CD4-positive, alpha-beta T cell treated with Interleukin-6 for 4 hours (primary cell): ENCODE measurements at regions not wholly inside any gene's neighbourhood (a gene's known extent, or its start where the extent isn't known, plus 50 kb on each side); places are given as distances from the start of the nearest gene placed in this dataset.
"Not testable (repeated sequence)": the region's sequence is repeated elsewhere in the genome, so short reads cannot be mapped to it uniquely, and the experiment has no call there.

Source experiments
- DNase-seq: peaks from one replicate; pipeline ENCODE4 v3.0.0-alpha.2; 2020; ENCODE audit warnings: mixed read lengths

GRCh38 chr10:33034931-33035330 lies 76.9 kb upstream of the ITGB1 start:
- DNase-seq = no peak

GRCh38 chr10:33032654-33033151 lies 74.7 kb upstream of the ITGB1 start:
- no peak for DNase-seq

- no peak for DNase-seq
Measured at GRCh38 chr10:33031815-33032653, 74.0 kb upstream of the ITGB1 start.

GRCh38 chr10:33031171-33031570 lies 73.1 kb upstream of the ITGB1 start:
- DNase-seq = no peak

- peak; percentile 62 for DNase-seq
Measured at GRCh38 chr10:33028515-33028914, 70.5 kb upstream of the ITGB1 start.

- no peak for DNase-seq
Measured at GRCh38 chr10:33027088-33027487, 69.1 kb upstream of the ITGB1 start.

- DNase-seq = no peak
Measured at GRCh38 chr10:33026422-33026821, 68.4 kb upstream of the ITGB1 start.

GRCh38 chr10:33025910-33026309 lies 67.9 kb upstream of the ITGB1 start:
- no peak for DNase-seq

GRCh38 chr10:33025039-33025438 lies 67.0 kb upstream of the ITGB1 start:
- DNase-seq = no peak

GRCh38 chr10:33022691-33023090 lies 64.7 kb upstream of the ITGB1 start:
- no peak for DNase-seq

GRCh38 chr10:33022090-33022489 lies 64.1 kb upstream of the ITGB1 start:
- no peak for DNase-seq

GRCh38 chr10:33016988-33017387 lies 59.0 kb upstream of the ITGB1 start:
- no peak for DNase-seq

- no peak for DNase-seq
Measured at GRCh38 chr10:33015761-33016547, 57.9 kb upstream of the ITGB1 start.

GRCh38 chr10:33013331-33013730 lies 55.3 kb upstream of the ITGB1 start:
- DNase-seq = not testable (repeated sequence)

GRCh38 chr10:33012306-33012705 lies 54.3 kb upstream of the ITGB1 start:
- no peak for DNase-seq

GRCh38 chr10:33010132-33011037 lies 52.4 kb upstream of the ITGB1 start:
- peak; percentile 59 for DNase-seq

- DNase-seq = no peak
Measured at GRCh38 chr10:33009244-33010131, 51.5 kb upstream of the ITGB1 start.

- DNase-seq = peak; percentile 72
Measured at GRCh38 chr10:33008499-33009243, 50.6 kb upstream of the ITGB1 start.

- not testable (repeated sequence) for DNase-seq
Measured at GRCh38 chr10:33007731-33008381, 49.8 kb upstream of the ITGB1 start.
